HUES64 (cell line): ENCODE measurements at regions not wholly inside any gene's neighbourhood (a gene's known extent, or its start where the extent isn't known, plus 50 kb on each side); places are given as distances from the start of the nearest gene placed in this dataset.

ENCODE experiments used
- H3K27ac ChIP-seq: 2 replicates; pipeline ENCODE4 v1.7.0; 2013; ENCODE audit warnings: low read depth, low read length, inconsistent platforms
- H3K27me3 ChIP-seq: 2 replicates; pipeline ENCODE4 v1.6.1; 2013; ENCODE audit warnings: mild to moderate bottlenecking, low read length; ENCODE audit not compliant: insufficient read depth
- H3K36me3 ChIP-seq: 2 replicates; pipeline ENCODE4 v1.6.1; 2013; ENCODE audit warnings: mild to moderate bottlenecking, low read length; ENCODE audit not compliant: insufficient read depth
- H3K4me1 ChIP-seq: 2 replicates; pipeline ENCODE4 v1.6.1; 2013; ENCODE audit warnings: mild to moderate bottlenecking, low read length, moderate library complexity; ENCODE audit not compliant: insufficient read depth
- H3K4me3 ChIP-seq: 2 replicates; pipeline ENCODE4 v1.5.1; 2013; ENCODE audit warnings: mild to moderate bottlenecking, low read length, moderate library complexity
- H3K9ac ChIP-seq: 2 replicates; pipeline ENCODE4 v1.6.1; 2013; ENCODE audit warnings: mild to moderate bottlenecking, low read depth, low read length
- H3K9me3 ChIP-seq: 2 replicates; pipeline ENCODE4 v1.6.1; 2013; ENCODE audit warnings: low read depth, low read length; ENCODE audit not compliant: insufficient read depth
- WGBS: fragments of 150-250, 120-280 bp; methylation state at CpG from one replicate; pipeline ENCODE4 v1.1.7; 2013; ENCODE audit warnings: missing lambda C conversion rate; 5-methylcytosine and 5-hydroxymethylcytosine counted together

- Histone ChIP-seq H3K4me3 (no peak overlapping the region), H3K27ac (no peak overlapping the region), H3K4me1 (no peaks in the 10 kb centered on the region), H3K9me3 (no peaks in the 10 kb centered on the region), H3K36me3 (no peaks in the 10 kb centered on the region), H3K27me3 (no peaks in the 10 kb centered on the region), H3K9ac (no peak overlapping the region)
- WGBS: 98% methylated on average over 4 of the region's 4 CpGs
Measured at GRCh38 chr13:95368998-95369397, 67.7 kb upstream of the ABCC4 start.

GRCh38 chr13:95375706-95376105 lies 74.5 kb upstream of the ABCC4 start:
- Histone ChIP-seq H3K4me1 (0 out of 2 replicates have a peak, but pooled peaks cover 4% of the 10 kb centered on the region), H3K27ac (no peak overlapping the region), H3K27me3 (no peaks in the 10 kb centered on the region), H3K9me3 (no peaks in the 10 kb centered on the region), H3K36me3 (no peaks in the 10 kb centered on the region), H3K9ac (no peak overlapping the region), H3K4me3 (no peak overlapping the region)
- 0% methylated on average over 1 of the region's 1 CpG for WGBS

- Histone ChIP-seq H3K4me1 (0 out of 2 replicates have a peak, but pooled peaks cover 4% of the 10 kb centered on the region), H3K27me3 (no peaks in the 10 kb centered on the region), H3K27ac (no peak overlapping the region), H3K9me3 (no peaks in the 10 kb centered on the region), H3K9ac (no peak overlapping the region), H3K4me3 (no peak overlapping the region), H3K36me3 (no peaks in the 10 kb centered on the region)
- 97% methylated on average over 1 of the region's 1 CpG for WGBS
Measured at GRCh38 chr13:95378603-95379002, 77.4 kb upstream of the ABCC4 start.

GRCh38 chr13:95380468-95381211 lies 79.4 kb upstream of the ABCC4 start:
- no peaks in the 10 kb centered on the region for H3K27me3 ChIP-seq
- H3K9me3 ChIP-seq: no peaks in the 10 kb centered on the region
- 45% methylated on average over 14 of the region's 14 CpGs for WGBS
- no peaks in the 10 kb centered on the region for H3K36me3 ChIP-seq
- H3K27ac ChIP-seq: no peak overlapping the region
- no peak overlapping the region for H3K4me3 ChIP-seq
- 0 out of 2 replicates have a peak, but pooled peaks cover 4% of the 10 kb centered on the region for H3K4me1 ChIP-seq
- H3K9ac ChIP-seq: no peak overlapping the region

- H3K4me3 ChIP-seq: no peak overlapping the region
- WGBS: 71% methylated on average over 5 of the region's 5 CpGs
- no peaks in the 10 kb centered on the region for H3K27me3 ChIP-seq
- H3K36me3 ChIP-seq: no peaks in the 10 kb centered on the region
- no peak overlapping the region for H3K9ac ChIP-seq
- no peaks in the 10 kb centered on the region for H3K9me3 ChIP-seq
- 0 out of 2 replicates have a peak, but pooled peaks cover 4% of the 10 kb centered on the region for H3K4me1 ChIP-seq
- H3K27ac ChIP-seq: no peak overlapping the region
Measured at GRCh38 chr13:95381212-95381527, 79.9 kb upstream of the ABCC4 start.

- Histone ChIP-seq H3K9me3 (no peaks in the 10 kb centered on the region), H3K27me3 (no peaks in the 10 kb centered on the region), H3K4me3 (no peak overlapping the region), H3K9ac (no peak overlapping the region), H3K36me3 (no peaks in the 10 kb centered on the region), H3K4me1 (0 out of 2 replicates have a peak, but pooled peaks cover 4% of the 10 kb centered on the region), H3K27ac (no peak overlapping the region)
- WGBS: 93% methylated on average over 2 of the region's 2 CpGs
Measured at GRCh38 chr13:95382411-95382810, 81.2 kb upstream of the ABCC4 start.

- Histone ChIP-seq H3K9ac (no peak overlapping the region), H3K9me3 (no peaks in the 10 kb centered on the region), H3K4me3 (no peak overlapping the region), H3K27ac (no peak overlapping the region), H3K36me3 (no peaks in the 10 kb centered on the region), H3K27me3 (no peaks in the 10 kb centered on the region), H3K4me1 (0 out of 2 replicates have a peak, but pooled peaks cover 4% of the 10 kb centered on the region)
- WGBS: 94% methylated on average over 3 of the region's 4 CpGs
Measured at GRCh38 chr13:95382916-95383315, 81.7 kb upstream of the ABCC4 start.

- 83% methylated on average over 1 of the region's 1 CpG for WGBS
- Histone ChIP-seq H3K27me3 (no peaks in the 10 kb centered on the region), H3K27ac (no peak overlapping the region)
Measured at GRCh38 chr13:95385373-95385772, 84.1 kb upstream of the ABCC4 start.

GRCh38 chr13:95385798-95386197 lies 84.5 kb upstream of the ABCC4 start:
- Histone ChIP-seq H3K9ac (no peak overlapping the region), H3K27me3 (no peaks in the 10 kb centered on the region), H3K9me3 (no peaks in the 10 kb centered on the region), H3K27ac (no peak overlapping the region), H3K36me3 (no peaks in the 10 kb centered on the region), H3K4me3 (no peak overlapping the region), H3K4me1 (no peaks in the 10 kb centered on the region)
- 93% methylated on average over 1 of the region's 1 CpG for WGBS

More at GRCh38 chr13:95385373-95385772, 84.1 kb upstream of the ABCC4 start:
- Histone ChIP-seq H3K4me1 (0 out of 2 replicates have a peak, but pooled peaks cover 2% of the 10 kb centered on the region), H3K36me3 (no peaks in the 10 kb centered on the region), H3K9ac (no peak overlapping the region), H3K9me3 (no peaks in the 10 kb centered on the region), H3K4me3 (no peak overlapping the region)

- Histone ChIP-seq H3K9me3 (no peaks in the 10 kb centered on the region), H3K36me3 (no peaks in the 10 kb centered on the region), H3K9ac (no peak overlapping the region), H3K4me1 (no peaks in the 10 kb centered on the region), H3K27me3 (no peaks in the 10 kb centered on the region), H3K4me3 (no peak overlapping the region), H3K27ac (no peak overlapping the region)
- 90% methylated on average over 4 of the region's 4 CpGs for WGBS
Measured at GRCh38 chr13:95386370-95386769, 85.1 kb upstream of the ABCC4 start.

GRCh38 chr13:95387733-95388207 lies 86.5 kb upstream of the ABCC4 start:
- Histone ChIP-seq H3K9me3 (no peaks in the 10 kb centered on the region), H3K9ac (no peak overlapping the region), H3K27ac (no peak overlapping the region), H3K36me3 (no peaks in the 10 kb centered on the region), H3K4me3 (no peak overlapping the region), H3K27me3 (no peaks in the 10 kb centered on the region), H3K4me1 (no peaks in the 10 kb centered on the region)
- WGBS: 89% methylated on average over 4 of the region's 4 CpGs
